GM11168 (cell line): ENCODE measurements at regions not wholly inside any gene's neighbourhood (a gene's known extent, or its start where the extent isn't known, plus 50 kb on each side); places are given as distances from the start of the nearest gene placed in this dataset.
"Not testable (repeated sequence)": the region's sequence is repeated elsewhere in the genome, so short reads cannot be mapped to it uniquely, and the experiment has no call there.

Source experiments
- in situ Hi-C: fragments of 300-500 bp; cut with MboI; formaldehyde crosslinking; loops from one replicate; pipeline ENCODE4 v1.12.0; 2022; ENCODE audit warnings: low sequenced_read_pairs; ENCODE audit not compliant: unreplicated experiment

GRCh38 chr2:87075054-87075790 is 53.6 kb upstream of the PLGLB1 start:
- in situ Hi-C loops: loop anchor here (10.0 kb wide), 1 partner anchor 360 kb away; no protein-coding TSS in a partner anchor

DNA sequence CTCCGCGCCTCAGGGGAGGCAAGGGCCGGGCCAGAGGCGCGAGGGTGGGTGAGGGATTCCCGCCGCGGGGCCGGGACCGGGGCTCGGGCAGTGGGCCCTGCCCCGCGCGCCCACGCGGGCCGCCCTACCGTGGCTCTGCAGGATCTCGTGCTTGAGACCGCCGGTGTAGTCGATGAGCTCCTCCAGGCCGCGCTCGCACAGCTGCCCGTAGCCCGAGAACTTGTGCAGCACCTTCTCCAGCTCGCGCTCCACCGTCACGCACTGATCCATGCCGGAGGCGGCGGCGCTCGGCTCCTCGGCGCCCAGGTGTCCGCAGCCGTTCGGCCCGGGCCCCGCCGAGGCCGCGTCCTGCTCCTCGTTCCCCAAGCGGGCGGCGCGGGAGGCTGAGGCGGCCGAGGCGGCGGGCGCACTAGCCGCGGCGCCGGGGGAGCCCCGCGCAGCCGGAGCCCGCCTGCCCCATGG is 54.2 kb upstream of the PLGLB1 start:
- in situ Hi-C loops: loop anchor here (10.0 kb wide), 1 partner anchor 361 kb away; no protein-coding TSS in a partner anchor

- in situ Hi-C loops: loop anchor here (10.0 kb wide), 1 partner anchor 362 kb away; no protein-coding TSS in a partner anchor
Measured at GRCh38 chr2:87076253-87077123, 54.8 kb upstream of the PLGLB1 start.

DNA sequence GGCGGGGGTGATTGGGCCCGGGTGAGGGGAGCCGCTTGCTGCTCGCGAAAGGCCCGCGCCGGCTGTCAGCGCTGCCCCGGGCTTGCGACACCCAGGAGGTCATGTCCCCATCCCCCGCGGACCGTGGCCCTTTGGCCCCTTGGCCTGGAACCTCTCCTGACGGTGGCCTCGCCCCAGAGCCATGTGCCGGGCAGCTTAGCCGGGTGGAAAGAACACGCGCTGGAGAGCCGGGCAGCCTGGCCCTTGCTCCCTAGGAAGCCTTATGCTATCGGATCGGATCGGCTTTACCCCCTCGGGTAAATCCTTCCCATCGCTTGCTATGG is 55.4 kb upstream of the PLGLB1 start:
- in situ Hi-C loops: loop anchor here (10.0 kb wide), 1 partner anchor 362 kb away; no protein-coding TSS in a partner anchor

DNA sequence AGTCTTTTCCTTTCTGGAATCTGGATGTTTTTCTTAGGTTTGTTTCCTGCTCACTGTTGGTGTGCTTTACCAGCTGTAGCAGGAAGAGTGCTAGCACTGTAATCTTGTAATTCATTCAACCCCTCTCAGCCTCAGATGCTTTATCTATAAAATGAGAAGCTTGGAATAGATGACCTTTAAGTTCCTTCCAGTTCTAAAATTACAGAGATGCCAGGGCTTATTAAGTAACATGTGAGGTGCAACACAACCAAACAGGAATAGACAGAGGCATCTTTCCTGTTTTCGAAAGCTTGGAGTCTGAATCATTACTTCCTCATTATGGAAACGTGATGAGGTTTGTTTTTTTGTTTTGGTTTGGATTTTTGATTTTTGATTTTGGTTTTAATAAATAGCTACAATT is 60.1 kb upstream of the PLGLB1 start:
- in situ Hi-C loops: not testable (repeated sequence)

DNA sequence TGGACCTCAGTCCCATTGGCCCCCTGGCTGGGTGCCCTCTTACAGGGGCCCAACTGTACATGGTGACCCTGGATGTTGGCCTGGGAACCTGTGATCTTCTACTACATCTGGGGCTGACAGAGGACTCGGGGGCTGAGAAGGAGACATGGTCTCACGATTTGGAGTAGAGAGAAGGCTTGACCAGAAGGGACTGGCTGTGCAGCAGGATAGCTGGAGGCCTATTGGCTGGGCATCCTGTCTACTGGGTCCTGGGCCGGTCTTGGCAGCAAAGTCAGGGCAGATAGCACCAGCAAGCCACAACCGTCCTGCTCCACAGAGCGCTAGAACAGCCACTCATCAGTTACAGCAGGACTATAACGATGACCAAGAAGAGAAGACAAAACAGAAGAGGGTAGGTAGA is 66.4 kb upstream of the PLGLB1 start:
- in situ Hi-C loops: not testable (repeated sequence)

DNA sequence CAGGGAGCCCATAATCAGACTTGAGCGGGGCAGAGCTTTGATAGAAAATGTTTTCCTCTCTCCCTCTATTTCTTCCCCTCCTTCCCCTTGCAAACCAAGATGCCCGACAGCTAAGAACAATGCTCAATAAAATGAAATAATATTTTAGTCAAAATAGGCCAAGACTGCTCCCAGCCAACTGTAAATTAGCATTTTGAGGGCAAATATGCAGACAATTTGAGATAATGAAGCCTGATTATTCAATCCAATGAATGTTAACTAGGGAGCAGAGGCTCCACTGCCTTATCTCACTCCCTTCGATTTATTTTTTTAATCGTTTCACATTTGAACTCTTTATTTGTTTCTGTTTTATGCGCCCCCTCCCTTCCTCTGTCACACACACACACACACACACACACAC is 67.8 kb upstream of the PLGLB1 start:
- in situ Hi-C loops: not testable (repeated sequence)

- in situ Hi-C loops: not testable (repeated sequence)
Measured at GRCh38 chr2:87093252-87093651, 71.6 kb upstream of the PLGLB1 start.

GRCh38 chr2:87093937-87094529 is 72.4 kb upstream of the PLGLB1 start:
- in situ Hi-C loops: not testable (repeated sequence)

- in situ Hi-C loops: not testable (repeated sequence)
Measured at GRCh38 chr2:87095804-87096203, 74.2 kb upstream of the PLGLB1 start.

DNA sequence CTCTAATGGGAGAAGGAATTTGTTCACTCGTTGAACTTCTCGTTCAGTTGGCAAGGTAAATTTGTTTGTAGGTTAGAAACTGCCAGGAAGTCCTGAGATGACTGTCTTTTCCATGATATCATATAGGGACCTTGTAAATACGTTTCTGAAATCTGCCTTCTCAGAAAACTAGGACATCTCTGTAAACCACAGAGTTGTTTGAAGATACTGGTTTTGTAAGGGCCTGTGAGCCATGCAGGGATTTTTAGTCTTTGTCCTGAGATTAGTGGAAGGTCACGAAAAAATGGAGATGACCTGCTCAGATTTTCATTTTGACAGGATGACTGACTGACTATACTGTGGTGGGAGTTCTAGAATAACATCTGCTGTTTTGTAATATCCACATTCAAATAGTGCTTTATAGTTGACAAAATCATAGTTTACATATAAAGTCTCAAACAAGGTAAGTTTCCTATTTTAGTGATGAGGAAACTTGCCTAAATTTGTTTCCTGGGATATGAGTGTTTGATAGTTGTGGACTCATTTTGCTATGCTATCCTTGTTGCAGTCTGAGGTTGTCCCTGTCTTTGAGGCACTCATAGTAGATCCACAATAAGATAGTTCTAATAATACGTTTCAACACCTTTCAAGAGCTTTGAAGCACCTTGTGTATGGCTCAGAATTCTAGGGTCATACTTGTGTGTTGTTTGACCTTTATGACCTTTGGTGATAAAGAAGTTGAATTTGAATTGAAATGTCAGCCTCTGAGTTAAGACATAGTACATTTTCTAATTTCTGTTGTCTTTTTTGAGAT is 107.3 kb upstream of the PLGLB1 start:
- in situ Hi-C loops: not testable (repeated sequence)

DNA sequence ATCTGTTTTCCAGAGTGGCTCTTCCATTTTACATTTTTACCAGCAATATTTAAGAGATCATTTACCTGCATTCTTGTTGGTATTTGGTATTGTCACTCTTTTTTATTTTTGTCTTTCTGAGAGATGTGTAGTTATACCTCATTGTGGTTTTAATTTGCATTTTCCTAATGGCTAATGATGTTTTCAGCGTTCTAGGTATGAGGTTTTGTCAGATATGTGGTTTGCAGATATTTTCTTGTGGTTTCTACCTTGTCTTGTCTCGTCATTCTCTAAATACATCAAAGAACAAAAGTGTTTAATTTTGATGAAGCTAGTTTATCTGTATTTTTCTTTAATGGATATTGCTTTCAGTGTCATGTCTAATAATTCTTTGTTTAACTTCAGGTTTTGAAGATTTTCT is 110.9 kb upstream of the PLGLB1 start:
- in situ Hi-C loops: loop anchor here (5.0 kb wide), 1 partner anchor 575 kb away; no protein-coding TSS in a partner anchor

GRCh38 chr2:87151835-87152493 is 130.3 kb upstream of the PLGLB1 start:
- in situ Hi-C loops: not testable (repeated sequence)

- in situ Hi-C loops: not testable (repeated sequence)
Measured at GRCh38 chr2:87174454-87174853, 152.8 kb upstream of the PLGLB1 start.

DNA sequence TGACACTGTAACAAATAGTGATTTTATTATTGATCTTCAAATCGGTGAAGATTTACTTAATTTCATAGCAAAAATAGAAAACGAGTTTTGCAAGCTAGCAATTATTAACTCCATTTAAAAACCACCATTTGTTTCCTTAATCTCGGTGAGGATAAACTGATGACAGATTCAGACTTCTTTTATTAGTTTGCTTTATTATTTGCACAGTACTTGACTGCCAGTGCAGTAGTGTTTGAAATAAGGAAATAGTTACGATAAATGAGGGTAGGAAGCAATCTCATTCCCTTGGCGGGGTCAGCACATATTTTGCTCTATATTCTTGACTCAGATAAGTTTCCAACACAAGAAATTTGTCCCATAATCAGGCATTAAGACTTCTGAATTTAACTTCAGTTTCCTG is 161.7 kb upstream of the PLGLB1 start:
- in situ Hi-C loops: not testable (repeated sequence)

- in situ Hi-C loops: not testable (repeated sequence)
Measured at GRCh38 chr2:87184260-87184659, 162.6 kb upstream of the PLGLB1 start.

DNA sequence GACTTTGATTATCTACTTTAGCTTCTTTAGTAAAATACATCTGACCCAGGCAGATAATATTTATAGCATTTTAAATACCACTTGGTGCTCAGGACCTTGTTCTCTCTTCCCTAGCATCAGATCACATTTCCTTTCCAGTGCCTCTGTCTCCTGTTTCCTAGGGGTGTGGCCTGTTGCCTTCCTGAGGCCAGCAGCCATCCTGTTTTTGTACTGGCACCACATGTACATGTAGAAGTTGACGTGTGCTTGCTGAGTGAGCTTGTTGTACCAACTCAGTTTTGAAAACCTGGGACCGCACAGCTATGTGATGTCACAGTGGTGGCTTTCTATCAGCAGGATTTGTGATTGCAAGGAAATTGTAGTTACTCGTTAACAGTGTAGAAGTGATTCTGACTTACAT is 167.6 kb upstream of the PLGLB1 start:
- in situ Hi-C loops: not testable (repeated sequence)

GRCh38 chr2:87193336-87193735 is 171.7 kb upstream of the PLGLB1 start:
- in situ Hi-C loops: not testable (repeated sequence)

DNA sequence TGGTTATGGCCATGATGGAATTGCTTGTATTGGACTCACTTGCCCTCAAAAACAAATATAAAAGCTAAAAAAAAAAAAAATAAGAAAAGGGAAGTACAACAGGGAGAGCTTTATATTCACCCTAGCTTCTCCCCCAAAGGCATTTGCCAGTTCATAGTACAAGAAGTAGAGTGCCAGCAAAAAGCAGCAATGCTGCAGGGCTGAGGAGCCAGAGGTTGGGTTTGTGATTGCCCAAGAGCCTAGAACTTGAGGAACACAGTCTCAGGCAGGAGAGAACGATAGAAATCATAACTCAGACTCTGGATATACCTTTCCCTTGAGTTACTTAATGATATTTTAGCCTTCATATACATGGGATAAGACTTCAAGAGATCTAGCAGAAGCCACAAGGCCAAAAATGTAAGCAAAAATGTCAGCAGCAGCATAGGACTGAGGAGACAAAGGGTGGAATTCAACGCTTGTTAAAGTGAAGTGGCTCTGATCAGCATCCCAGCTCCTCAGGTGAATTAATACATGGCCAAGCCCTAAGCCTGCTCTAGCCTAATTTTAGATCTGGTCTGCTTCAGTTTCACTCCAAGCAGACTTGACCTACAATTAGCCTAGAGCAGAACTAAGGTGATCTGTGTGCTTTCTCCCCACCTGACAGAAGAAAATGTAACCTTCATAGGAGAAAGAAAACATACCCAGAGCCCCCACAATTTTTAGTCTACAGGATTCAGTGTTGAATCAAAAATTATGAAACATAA is 172.8 kb upstream of the PLGLB1 start:
- in situ Hi-C loops: not testable (repeated sequence)
